HG03196 (cell line): ENCODE measurements at regions not wholly inside any gene's neighbourhood (a gene's known extent, or its start where the extent isn't known, plus 50 kb on each side); places are given as distances from the start of the nearest gene placed in this dataset.
A peak's percentile ranks its signal among the peaks of the same experiment; 100 is the strongest.

Source experiments
- ATAC-seq: cut with Tn5 transposase; IDR thresholded peaks from one replicate; pipeline ENCODE4 v1.9.1; 2021; ENCODE audit not compliant: unreplicated experiment

DNA sequence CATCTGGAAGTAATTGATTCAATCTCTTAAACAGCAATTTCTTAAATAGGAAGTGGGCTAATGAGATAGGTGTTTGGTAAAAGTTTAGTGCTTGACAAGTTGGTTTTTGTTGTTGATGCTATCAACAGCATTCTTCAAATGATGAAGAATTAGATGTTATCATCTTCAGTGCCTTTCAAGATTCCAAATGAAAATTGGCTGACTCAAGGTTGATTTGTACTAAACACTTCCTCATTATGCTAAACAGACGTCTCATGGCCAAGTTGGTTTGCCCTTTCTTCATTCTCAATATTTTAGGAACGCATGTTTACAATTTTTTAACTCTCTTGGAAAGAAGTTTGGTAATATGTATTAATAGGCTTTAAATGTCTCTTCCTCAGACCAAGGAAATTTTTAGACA is 86.0 kb downstream of the MID1IP1 start:
- ATAC-seq, result no peak

DNA sequence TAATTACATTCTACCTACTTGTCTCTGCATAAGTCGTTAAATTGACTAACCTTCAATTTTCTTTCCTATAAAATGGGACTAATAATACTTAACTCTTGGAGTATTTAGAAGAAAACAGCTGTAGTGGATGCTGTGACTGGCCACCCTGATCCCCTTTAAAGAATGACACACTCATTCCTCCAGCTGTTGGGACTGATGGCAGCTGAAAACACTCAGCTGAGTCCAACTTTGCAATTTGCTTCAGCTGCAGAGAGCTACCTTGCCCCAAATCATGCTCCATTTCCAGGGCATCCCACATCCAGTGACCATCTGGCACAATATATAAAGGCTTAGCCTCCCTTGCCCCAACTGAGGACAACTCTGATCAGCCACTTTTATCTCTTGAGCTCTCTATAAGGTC is 89.1 kb downstream of the MID1IP1 start:
- ATAC-seq, result no peak

DNA sequence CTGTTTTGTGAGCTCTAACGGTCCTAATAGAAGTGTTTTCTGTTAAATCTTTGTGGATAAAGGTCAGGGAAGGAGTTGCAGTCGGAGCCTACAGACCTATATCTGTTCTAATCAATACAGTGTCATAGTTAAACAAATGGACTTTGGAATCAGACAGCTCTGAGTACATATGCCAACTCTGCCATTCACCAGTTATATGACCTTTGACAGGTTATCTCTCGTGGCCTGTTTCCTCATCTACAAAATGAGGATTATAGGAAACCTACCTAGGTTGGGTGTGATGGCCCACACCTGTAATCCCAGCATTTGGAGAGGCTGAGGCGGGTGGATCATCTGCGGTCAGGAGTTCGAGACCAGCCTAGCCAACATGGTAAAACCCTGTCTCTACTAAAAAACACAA is 89.7 kb downstream of the MID1IP1 start:
- ATAC-seq, result no peak

DNA sequence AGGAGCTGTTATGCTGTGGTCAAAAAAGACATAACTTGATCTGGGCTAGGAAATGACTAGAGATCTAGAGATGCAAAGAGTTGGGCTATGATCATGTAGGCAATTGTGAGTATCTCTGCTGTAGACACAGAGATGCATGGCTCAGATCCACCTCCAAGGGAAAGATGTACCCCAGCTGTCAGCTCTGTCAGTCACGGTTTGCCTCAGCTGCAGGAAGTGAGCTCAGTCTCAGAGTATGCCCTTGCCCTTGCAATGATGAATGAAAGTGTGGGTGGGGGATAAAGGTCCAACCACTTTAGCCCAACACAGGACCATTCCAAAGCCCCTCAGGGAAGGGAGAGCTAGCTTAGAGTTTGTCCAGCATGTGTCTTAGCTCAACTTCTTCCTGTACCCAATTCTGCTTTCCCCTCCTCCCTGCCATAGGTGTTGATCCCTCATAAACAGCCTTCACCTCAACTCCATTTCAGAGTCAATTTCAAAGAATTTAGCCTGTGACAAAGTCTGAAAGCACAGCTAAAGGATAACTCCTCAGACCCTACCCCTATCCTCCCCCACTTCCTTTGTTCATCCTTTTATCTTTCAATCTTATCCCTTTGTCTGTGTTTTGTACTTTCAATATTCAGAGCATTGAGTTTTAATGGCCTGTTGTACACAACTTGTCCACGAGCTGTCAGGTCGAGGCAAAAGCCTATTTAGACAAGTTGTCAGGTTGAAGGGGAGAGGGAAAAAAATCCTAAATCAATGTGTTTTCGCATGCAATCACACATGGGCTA is 90.6 kb downstream of the MID1IP1 start:
- ATAC-seq, result peak; percentile 97

DNA sequence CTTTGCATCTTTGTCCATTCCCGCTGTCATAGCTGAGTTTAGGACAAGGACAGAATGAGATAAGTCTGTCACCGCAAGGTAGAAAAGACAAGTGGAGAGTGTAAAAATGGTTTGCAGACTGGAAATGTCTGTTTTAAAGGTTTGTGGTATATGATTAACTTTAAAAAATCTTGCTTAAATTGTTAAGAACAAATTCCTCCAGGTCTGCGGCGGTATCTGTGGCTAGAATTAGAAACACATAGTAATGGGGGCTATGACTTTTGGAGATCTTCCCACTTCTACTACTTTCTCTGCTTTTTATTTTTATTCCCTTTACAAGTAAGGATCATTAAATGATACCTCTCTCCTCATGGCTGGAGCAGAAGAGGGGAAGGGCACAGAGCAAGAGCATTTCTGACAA is 92.2 kb downstream of the MID1IP1 start:
- ATAC-seq, result no peak

DNA sequence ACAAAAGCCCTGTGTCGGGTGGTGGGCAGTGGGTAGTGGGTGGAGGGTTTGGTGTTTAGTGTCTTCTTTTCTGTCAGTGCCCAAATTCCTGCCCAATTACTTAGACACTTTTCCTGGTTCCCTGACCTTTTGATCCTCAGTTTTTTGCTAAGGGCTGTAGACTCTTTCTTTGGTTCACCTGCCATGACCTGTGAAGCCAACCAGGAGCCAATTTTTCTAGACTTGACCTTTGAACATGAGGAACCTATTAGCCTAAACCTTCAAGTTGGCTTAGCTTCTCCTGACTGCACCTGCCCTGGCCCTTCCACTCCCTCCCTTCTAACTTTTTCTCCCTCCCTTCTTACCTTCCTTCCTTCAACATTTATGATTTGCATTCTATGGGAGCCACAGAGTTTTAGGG is 94.5 kb downstream of the MID1IP1 start:
- no peak for ATAC-seq

DNA sequence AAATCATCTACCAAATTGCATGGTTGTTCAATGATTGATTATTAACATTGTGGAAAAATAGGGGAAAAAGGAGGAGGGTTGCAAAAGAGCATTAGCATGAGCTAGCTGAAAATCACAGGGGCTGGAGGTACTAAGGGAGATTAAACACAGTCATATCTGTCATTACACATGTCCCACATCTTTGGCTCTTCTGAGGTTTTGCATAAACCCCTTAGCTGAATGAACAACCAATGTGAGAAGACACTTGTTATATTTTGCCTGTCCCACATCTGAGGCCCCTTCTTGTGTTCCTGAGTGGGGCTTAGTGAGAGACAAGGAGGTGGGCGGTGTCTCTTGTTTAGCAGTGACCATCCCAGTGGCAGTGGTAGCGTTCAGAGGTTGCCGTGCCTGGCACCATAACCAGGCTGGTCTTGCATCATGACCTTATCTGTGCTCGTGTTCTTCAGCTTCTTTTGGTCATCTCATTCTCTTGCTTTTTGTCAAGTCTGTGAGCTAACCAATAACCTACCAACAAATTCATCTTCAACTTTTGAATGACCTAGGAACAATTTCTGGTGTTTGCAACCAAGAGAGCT is 95.6 kb downstream of the MID1IP1 start:
- peak; percentile 62 for ATAC-seq

DNA sequence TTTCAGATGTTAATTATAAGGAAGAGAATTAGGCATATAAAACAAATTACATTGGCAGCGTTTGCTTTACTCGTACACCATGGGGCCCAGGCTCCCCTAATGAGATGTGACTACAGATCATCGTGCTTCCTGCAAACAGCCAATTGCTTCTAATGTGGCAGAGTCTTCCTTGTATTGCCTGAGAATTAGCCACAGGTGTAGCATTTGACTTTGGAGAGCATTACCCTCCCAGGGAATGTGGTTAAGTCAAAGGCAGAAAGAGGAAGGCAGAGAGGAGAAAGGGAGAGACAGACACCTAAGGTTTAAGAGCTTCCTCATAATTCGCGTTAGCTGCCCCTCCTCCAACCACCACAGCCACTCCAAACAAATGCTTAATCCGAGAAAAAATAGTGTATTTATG is 97.0 kb downstream of the MID1IP1 start:
- no peak for ATAC-seq

DNA sequence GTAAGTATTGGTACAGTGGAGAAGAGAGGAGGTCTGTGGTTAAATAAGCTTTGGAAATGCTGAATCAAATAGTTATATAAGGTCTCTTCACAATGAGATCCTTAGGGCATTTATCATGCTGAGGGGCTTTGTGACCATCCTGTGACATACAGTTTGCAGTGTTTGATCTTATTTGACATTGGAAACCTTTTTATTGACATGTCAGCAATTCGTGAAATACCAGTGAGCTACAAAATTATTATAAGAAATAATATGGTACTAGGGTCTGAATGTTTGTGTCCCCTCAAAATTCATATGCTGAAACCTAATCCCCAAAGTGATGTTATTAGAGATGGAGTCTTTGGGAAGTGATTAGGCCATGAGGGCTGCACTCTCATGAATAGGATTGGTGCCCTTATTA is 98.4 kb downstream of the MID1IP1 start:
- ATAC-seq, result no peak

DNA sequence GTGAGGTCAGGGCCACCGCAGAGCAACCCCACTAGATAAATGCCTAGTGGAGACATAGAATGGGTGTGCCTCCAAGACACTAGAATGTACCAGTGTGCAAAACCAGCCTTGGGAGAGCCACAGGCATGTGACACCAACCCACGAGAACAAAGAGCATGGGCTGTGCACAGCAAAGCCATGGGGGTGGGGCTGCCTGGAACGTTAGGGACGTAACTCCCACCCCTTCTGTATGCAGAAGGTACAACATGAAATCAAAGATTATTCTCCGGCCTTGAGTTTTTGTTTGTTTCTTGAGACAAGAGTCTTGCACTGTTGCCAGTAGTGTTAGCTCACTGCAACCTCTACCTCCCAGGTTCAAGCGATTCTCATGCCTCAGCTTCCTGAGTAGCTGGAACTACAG is 99.5 kb downstream of the MID1IP1 start:
- no peak for ATAC-seq

DNA sequence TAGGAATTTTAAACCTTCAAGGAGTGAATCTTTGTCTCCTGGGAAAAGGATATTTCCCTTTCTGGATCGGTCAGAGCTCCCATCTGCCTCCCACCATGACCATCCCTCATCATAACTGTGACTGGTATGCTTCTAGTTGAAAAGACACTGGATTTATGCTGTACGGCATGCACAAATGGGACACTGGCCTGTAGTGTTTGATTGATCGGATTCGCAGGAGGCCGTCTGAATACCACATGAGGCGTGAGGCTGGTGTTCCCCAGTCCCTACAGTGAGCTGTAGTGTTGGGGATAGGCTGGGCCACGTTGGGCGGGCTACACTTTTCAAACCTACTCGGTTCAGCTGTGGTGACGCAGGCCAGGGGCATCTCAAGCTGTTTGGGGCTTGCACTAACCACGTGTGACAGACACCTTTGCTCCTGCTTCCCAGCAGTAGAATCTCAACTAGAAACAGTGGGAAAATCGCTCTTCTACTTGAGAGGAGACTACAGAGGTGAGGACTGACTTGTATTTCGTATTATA is 101.8 kb downstream of the MID1IP1 start:
- ATAC-seq, result no peak

DNA sequence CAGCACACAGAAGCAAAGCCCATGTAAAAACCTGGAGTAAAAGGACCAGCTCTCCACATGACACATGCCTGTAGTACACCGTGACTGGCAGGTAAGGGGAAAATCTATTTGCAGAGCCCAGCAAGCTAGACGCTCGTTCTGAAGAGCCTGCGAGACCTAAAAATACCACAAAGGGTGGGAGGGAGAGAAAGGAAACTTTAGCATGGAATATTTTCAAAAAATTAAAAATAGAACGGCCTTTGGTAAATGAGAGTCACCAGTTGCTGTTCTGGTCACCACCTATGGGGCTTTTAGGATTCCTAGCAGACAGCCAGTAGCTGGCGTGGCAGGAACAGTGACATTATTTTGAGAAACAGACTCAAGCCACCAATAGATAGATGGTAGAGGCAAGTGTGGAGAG is 115.5 kb downstream of the MID1IP1 start:
- ATAC-seq, result no peak

DNA sequence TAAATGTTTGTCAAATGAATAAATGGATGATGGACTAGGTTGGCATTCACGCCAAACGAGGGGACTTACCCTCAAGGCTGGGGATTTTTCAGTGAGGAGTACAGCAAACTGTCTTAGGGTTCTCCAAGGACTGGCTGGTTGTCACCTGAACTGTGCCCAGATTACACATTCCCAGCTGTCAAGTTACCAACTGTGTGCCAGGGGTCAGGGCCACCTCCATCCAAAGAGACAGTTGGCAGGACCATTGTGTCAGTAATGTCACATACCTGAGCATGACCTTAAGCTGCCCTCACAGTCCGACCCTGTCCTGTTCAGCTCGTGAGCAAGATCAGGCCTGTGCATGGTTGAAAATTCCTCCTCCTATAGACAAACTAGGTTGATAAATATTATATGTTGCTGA is 116.7 kb downstream of the MID1IP1 start:
- ATAC-seq, result no peak

DNA sequence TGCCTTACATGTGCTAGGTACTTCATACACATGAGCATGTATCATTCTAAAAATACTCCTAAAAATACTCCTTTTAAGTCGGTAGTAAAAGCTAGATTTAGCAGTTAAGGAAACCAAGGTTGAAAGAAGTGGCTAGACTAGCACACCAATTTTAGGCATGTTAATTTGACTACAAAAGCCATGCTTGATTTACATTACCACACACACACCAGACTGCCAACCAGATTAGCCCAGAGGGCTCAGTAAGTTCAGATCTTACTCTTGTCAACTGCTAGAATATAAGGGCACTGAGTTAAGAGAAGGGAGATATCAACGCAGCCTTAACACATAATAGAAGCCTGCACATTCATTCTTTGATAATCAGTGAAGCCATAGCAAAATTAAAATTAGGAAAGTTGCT is 117.9 kb downstream of the MID1IP1 start:
- ATAC-seq, result no peak

DNA sequence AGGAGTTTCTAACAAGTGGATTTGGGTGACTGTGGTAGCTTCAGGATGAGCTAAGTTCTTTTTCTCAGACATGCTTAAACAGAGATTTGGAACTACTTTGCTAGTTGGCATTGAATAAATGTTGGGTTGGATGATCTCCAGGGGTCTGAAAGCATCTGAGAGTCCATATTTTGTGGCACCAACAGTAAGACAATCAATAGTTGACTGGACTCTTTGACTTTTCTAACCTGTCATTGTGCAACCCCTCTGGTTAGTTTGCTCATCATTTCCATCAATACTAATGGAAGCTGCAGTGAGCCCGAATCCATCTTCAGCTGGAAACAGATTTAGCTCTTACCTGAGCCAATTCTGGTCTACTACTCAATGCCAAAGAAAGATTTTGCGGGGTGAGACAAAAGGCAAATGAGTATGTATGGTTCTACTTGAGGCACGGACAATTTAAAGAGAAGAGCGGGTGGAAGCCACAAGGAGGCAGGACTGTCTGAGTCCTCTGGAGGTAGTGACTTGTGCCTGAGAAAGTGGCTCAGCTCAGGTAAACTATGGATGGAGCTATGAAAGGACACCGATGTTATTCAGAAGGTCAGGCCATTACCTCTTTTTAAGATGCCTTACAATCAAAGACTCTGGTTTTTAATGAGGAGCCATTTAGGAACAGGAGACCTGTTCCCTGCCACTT is 118.7 kb downstream of the MID1IP1 start:
- ATAC-seq, result no peak

DNA sequence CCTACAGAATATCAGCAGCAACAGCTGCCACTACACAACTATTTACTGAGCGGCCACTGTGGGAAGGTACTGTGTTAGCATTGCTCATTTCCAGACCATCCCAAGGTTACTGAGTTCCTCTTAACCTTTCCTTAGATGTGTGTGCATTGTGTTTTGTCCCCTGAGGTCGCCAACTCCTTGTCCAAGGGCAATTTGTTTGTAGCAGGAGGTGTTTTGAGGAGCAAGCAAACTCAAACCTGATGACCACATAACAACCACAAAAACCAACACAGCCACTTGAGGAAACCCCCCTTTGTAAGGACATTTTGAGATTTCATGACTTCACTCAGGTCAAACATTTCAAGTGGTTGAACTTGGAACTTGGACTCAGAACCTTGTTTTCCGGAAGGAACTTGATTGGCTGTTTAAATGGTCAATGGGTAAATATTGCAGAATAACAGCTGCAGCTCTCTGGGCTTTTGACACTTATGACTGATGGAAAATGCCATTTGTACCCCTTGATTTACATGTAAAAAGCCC is 122.3 kb downstream of the MID1IP1 start:
- ATAC-seq, result no peak

DNA sequence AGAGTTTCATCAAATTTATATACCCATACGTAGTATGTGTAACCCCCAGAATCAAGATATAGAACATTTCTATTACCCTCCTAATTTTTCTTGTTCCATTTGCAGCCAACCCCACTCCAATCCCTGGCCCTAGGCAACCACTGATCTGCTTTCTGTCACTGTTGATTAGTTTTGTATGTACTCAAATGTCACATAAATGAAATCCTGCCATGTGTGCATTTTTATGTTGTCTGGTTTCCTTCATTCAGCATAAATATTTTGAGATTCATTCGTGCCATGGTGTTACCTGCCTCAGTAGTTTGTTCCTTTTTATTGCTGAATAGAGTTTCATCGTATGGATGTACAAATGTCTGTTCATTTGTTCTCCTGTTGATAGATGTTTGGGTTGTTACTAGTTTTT is 126.3 kb downstream of the MID1IP1 start:
- ATAC-seq, result no peak

DNA sequence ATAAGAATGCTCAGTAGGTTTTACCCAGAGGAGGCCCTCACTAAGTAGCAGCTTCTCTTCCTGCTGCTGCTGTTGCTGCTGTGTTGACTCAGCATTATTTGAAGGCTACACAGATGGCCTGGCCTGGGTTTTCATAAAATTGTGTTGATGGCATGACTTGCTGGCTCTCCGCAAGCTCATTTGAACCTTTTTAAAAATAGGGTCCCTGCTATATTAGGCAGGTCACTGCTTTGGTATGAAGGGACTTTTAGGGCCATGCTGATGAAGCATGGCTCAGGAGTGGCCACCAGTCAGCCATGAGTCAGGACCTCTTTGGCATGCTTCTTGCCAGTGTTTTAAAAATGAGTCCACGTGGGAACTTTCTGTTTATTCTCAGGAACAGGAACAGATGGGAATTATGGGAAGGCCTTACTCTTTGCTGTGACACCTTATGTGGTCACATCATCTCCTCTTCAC is 128.7 kb downstream of the MID1IP1 start:
- no peak for ATAC-seq

DNA sequence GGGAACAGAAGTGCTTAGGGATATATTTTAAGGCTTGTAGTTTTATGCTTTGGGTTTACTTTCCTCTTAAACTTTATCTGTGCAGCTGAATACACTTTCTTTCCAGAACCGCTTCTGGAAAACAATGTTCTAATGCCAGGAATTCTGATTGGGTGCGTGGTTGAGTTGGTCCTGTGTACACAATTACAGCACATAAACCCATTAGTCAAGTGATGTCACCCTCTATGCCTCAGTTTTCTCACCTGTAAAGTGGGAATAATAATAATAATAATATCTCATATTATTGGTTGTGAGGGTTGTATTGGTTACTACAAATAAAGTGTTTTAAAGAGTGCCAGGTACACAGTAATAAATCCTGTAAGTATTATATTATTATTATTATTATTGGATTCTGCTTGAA is 129.2 kb downstream of the MID1IP1 start:
- no peak for ATAC-seq

DNA sequence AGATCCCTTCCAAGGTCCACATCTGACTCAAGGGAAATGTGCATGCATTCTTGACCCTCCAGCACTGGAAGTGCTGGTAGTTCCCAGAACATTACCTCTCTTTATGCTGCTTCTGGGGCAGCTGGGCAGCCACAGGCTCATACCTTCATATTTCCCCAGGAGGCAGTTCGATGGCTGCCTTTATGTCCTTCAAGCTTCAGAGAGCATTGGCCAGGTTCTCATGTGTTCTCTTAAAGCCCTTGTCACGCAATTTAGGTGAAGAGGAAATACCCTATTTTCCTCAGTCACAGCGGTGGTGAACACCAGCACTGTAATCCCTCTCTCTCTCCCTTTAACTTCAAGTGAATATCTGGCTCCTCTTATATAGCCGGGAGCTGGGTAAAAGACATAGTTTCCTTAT is 134.3 kb downstream of the MID1IP1 start:
- ATAC-seq, result no peak

DNA sequence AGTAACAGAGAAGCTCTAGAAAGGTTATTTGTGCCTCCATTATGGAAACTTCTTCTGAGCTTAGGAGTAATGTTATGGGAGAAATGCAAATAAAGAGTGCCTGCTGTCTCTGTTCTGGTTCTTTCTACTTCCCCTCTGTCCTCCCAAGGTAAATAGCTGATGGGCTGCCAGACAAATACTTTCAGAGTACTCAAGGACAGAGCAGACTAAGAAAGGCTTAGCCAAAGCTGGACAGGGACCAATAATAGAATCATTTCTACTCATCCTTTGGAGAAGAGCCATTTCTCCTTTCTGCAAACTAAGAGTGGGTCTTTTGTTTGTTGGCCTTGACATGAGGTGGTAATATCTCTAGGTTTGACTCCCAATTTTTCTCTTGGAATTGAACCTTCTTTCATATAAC is 136.1 kb downstream of the MID1IP1 start:
- no peak for ATAC-seq

DNA sequence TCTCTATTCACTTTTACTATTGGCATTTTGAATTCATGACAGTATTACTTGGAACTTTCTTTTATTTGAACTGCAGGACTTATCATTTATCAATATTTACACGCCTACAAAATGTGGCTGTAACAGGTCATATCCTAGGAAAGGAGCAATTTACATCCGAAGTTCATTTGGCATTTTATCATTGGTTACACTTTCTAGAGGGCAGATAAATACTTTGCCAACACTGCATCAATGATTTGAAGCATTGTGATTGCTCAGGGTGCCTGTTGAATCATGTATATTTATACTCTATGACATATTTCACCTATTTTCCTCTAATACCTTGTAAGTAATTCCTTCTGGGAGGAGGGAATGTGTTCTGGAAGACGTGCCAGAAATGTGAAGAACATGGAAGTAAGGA is 136.7 kb downstream of the MID1IP1 start:
- no peak for ATAC-seq
